Psoas muscle (tissue), 7 donors: ENCODE measurements at regions not wholly inside any gene's neighbourhood (a gene's known extent, or its start where the extent isn't known, plus 50 kb on each side); places are given as distances from the start of the nearest gene placed in this dataset.

Experiments
- ATAC-seq, 4 donors: fragments of 200-7000 bp; cut with Tn5 transposase; one replicate each; pipeline ENCODE4 v1.9.1; 2020; ENCODE audit warnings: moderate library complexity in 3 of 4, mild to moderate bottlenecking in 2 of 4
- DNase-seq, 2 donors: peaks; one replicate each; pipeline ENCODE4 v3.0.0-alpha.2; 2020
- H3K27ac ChIP-seq: fragments of 200-600 bp; one replicate; pipeline ENCODE4 v1.8.0; 2022
- H3K27me3 ChIP-seq, 3 donors: fragments of 200-600 bp in 1 of 3; one replicate each; pipeline versions ENCODE4 v1.6.1 to v1.8.0; 2013 to 2022; ENCODE audit warnings: low read length in 2 of 3, mild to moderate bottlenecking in 2 of 3, moderate library complexity in 1 of 3; ENCODE audit not compliant: insufficient read depth in 3 of 3
- H3K36me3 ChIP-seq, 2 donors: fragments of 200-600 bp in 1 of 2; one replicate each; pipeline versions ENCODE4 v1.6.1 to v1.8.0; 2013 to 2022; ENCODE audit warnings: low read depth in 1 of 2, mild to moderate bottlenecking in 1 of 2, moderate library complexity in 1 of 2; ENCODE audit not compliant: insufficient read depth in 1 of 2
- H3K4me1 ChIP-seq: fragments of 200-600 bp; one replicate; pipeline ENCODE4 v1.8.0; 2022
- H3K4me3 ChIP-seq: fragments of 200-600 bp; one replicate; pipeline ENCODE4 v1.8.0; 2022; ENCODE audit warnings: mild to moderate bottlenecking
- H3K9me3 ChIP-seq: fragments of 200-600 bp; one replicate; pipeline ENCODE4 v1.8.0; 2022
- CTCF ChIP-seq: fragments of 200-600 bp; IDR thresholded peaks from one replicate; pipeline ENCODE4 v1.8.0; 2022; ENCODE audit warnings: antibody characterized with exemption
- WGBS, 3 donors: extraction: QIAGEN DNeasy Blood & Tissue Kit; methylation state at CpG; one replicate each; pipeline versions ENCODE4 v1.1.6 to v1.1.7; 2013; 5-methylcytosine and 5-hydroxymethylcytosine counted together
- intact Hi-C, 2 donors: fragments of 100-400 bp; cut with DNase I; formaldehyde crosslinking; loops; one replicate each; pipeline versions ENCODE4 v1.11.0 to v1.14.2; 2022
- donor health status: healthy with polysubstance abuse.
- donor health status: DM: no; HTN: no; CAD: no; lungs with moderate emphysema.
- donor health status: Bipolar disorder and iron deficiency.
- donor health status: healthy.
- donor health status: DM: yes; HTN: yes; CAD: no.
- donor health status: DM: no; HTN: no; CAD: no.
- donor health status: DM: yes; HTN: yes; CAD: no.

GRCh38 chr5:67699560-67699959, 503.0 kb upstream of the CD180 start:
- DNase-seq (no peak), ATAC-seq (no peak)
- no peaks in the 10 kb centered on the region for H3K36me3 ChIP-seq
- peaks cover 12% of the 10 kb centered on the region for H3K4me1 ChIP-seq
- H3K4me3 ChIP-seq, result no peak overlapping the region
- intact Hi-C loops, result loop anchor here in 1 of 2 donors (10.0 kb wide), 3 partner anchors 105 to 555 kb away; no protein-coding TSS in a partner anchor
- H3K27me3 ChIP-seq, result no peaks in the 10 kb centered on the region
- peaks cover 6% of the 10 kb centered on the region for H3K9me3 ChIP-seq
- H3K27ac ChIP-seq, result no peak overlapping the region
- no peak for TF ChIP-seq CTCF

- Histone ChIP-seq H3K9me3 (no peaks in the 10 kb centered on the region), H3K27me3 (no peaks in the 10 kb centered on the region), H3K36me3 (no peaks in the 10 kb centered on the region), H3K4me3 (no peak overlapping the region), H3K27ac (no peak overlapping the region), H3K4me1 (peaks cover 13% of the 10 kb centered on the region)
- WGBS, 3 donors, result 88 to 100% (median 95%) methylated on average over 1 of the region's 1 CpG
- ATAC-seq, result no peak
- DNase-seq, result no peak
- intact Hi-C loops, result loop anchor here in 1 of 2 donors (10.0 kb wide), 3 partner anchors 108 to 558 kb away; no protein-coding TSS in a partner anchor
- TF ChIP-seq CTCF, result no peak
These were observed 499.8 kb upstream of the CD180 start for GRCh38 chr5:67696446-67696845.

- ATAC-seq (no peak), DNase-seq (no peak)
- TF ChIP-seq CTCF, result no peak
- no peak overlapping the region for H3K4me3 ChIP-seq
- H3K4me1 ChIP-seq, result peaks cover 13% of the 10 kb centered on the region
- H3K27ac ChIP-seq, result no peak overlapping the region
- H3K36me3 ChIP-seq, result no peaks in the 10 kb centered on the region
- H3K9me3 ChIP-seq, result no peaks in the 10 kb centered on the region
- intact Hi-C loops, result loop anchor here in 1 of 2 donors (10.0 kb wide), 3 partner anchors 109 to 559 kb away; no protein-coding TSS in a partner anchor
- no peaks in the 10 kb centered on the region for H3K27me3 ChIP-seq
- 67 to 83% (median 68%) methylated on average over 1 of the region's 1 CpG for WGBS, 3 donors
These were observed 498.8 kb upstream of the CD180 start for GRCh38 chr5:67695369-67695768.

GRCh38 chr5:67694810-67695191, 498.2 kb upstream of the CD180 start:
- Histone ChIP-seq H3K9me3 (no peaks in the 10 kb centered on the region), H3K27me3 (no peaks in the 10 kb centered on the region), H3K36me3 (no peaks in the 10 kb centered on the region), H3K4me1 (peaks cover 13% of the 10 kb centered on the region), H3K27ac (peak overlapping the region; percentile 82), H3K4me3 (no peak overlapping the region)
- intact Hi-C loops, result loop anchor here in 1 of 2 donors (10.0 kb wide), 3 partner anchors 110 to 560 kb away; no protein-coding TSS in a partner anchor
- WGBS, 3 donors, result 73 to 86% (median 78%) methylated on average over 3 of the region's 3 CpGs
- no peak for TF ChIP-seq CTCF
- ATAC-seq (no peak), DNase-seq (no peak)
